Testis (tissue), 2 donors: ENCODE measurements at regions not wholly inside any gene's neighbourhood (a gene's known extent, or its start where the extent isn't known, plus 50 kb on each side); places are given as distances from the start of the nearest gene placed in this dataset.

Source experiments
- CTCF ChIP-seq, 3 experiments: fragments of 450-650 bp in 2 of 3; fragments of 200-600 bp in 1 of 3; sonication (generic) in 1 of 3; IDR thresholded peaks; one replicate each; pipeline ENCODE4 v1.5.1; 2016 to 2019; ENCODE audit warnings: antibody characterized with exemption in 3 of 3, mild to moderate bottlenecking in 2 of 3, moderate library complexity in 1 of 3
- POLR2A ChIP-seq: fragments of 450-650 bp; IDR thresholded peaks from one replicate; pipeline ENCODE4 v1.6.1; 2017; ENCODE audit warnings: antibody characterized with exemption, mild to moderate bottlenecking, moderate library complexity

GRCh38 chr2:120424274-120424796 lies 78.4 kb downstream of the INHBB start:
- no peak for TF ChIP-seq CTCF (IDR thresholded peaks at IDR 0.05)
- no peak for TF ChIP-seq POLR2A
